ENCODE measurements at regions not wholly inside any gene's neighbourhood (a gene's known extent, or its start where the extent isn't known, plus 50 kb on each side); places are given as distances from the start of the nearest gene placed in this dataset.

DNA sequence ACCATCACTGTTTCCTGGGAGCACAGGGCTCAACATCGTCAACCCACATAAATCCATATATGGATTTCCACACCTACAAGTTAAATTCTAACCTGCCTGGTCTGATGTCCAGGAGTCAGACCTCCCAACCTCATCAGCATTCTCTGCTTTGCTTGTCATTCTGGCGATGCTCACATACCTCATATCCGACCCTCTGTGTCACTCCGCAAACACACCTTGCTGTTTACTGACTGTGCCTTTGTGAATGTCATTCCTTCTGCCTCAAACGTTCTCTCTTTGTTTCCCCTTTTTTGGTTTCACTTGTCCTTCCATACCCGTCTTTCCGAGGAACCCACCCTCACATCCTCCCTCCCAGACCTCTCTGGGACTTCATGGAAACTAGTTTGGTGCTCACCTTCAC lies 187.1 kb downstream of the ACTR3 start:
- TF ChIP-seq CTCF (IDR thresholded peaks at IDR 0.05) (no peak), POLR2A (IDR thresholded peaks at IDR 0.05) (no peak)

Data from thyroid gland (tissue), 4 donors.